Fibroblast of lung (primary cell): ENCODE measurements at regions not wholly inside any gene's neighbourhood (a gene's known extent, or its start where the extent isn't known, plus 50 kb on each side); places are given as distances from the start of the nearest gene placed in this dataset.

Experiments
- DNase-seq, 2 donors: peaks; one replicate each; pipeline versions ENCODE4 v3.0.0 to v3.0.0-alpha.2; 2010; ENCODE audit warnings: low read depth in 2 of 2
- H2AFZ ChIP-seq: 2 replicates; pipeline ENCODE4 v1.5.1; 2012; ENCODE audit warnings: low read length, control low read depth, inconsistent platforms
- H3K27ac ChIP-seq: 2 replicates; pipeline ENCODE4 v1.5.1; 2011; ENCODE audit warnings: low read length, control low read depth; ENCODE audit not compliant: insufficient read depth
- H3K27me3 ChIP-seq: 2 replicates; pipeline ENCODE4 v1.5.1; 2011; ENCODE audit warnings: mild to moderate bottlenecking, low read length; ENCODE audit not compliant: control insufficient read depth, insufficient read depth
- H3K36me3 ChIP-seq: 2 replicates; pipeline ENCODE4 v1.5.1; 2011; ENCODE audit warnings: low read length; ENCODE audit not compliant: control insufficient read depth, insufficient read depth
- H3K4me1 ChIP-seq: 2 replicates; pipeline ENCODE4 v1.5.1; 2011; ENCODE audit warnings: low read length; ENCODE audit not compliant: control insufficient read depth, insufficient read depth; ENCODE audit errors: extremely low read depth
- H3K4me2 ChIP-seq: 2 replicates; pipeline ENCODE4 v1.5.1; 2011; ENCODE audit warnings: low read length, control low read depth; ENCODE audit not compliant: insufficient read depth; ENCODE audit errors: extremely low read depth
- H3K4me3 ChIP-seq, 4 experiments: fragments of 200-600 bp in 1 of 4; sonication (generic) in 1 of 4; replicated peaks in 1 of 4; 2 replicates each; pipeline ENCODE4 v1.5.1; 2011 to 2016; ENCODE audit warnings: low read length in 4 of 4, low read depth in 3 of 4, mild to moderate bottlenecking in 3 of 4, control low read depth in 2 of 4, inconsistent platforms in 1 of 4, mixed read lengths in 1 of 4; ENCODE audit not compliant: insufficient read depth in 1 of 4; ENCODE audit errors: control extremely low read depth in 1 of 4
- H3K79me2 ChIP-seq: 2 replicates; pipeline ENCODE4 v1.5.1; 2012; ENCODE audit warnings: mild to moderate bottlenecking, low read length, inconsistent platforms; ENCODE audit not compliant: control insufficient read depth, insufficient read depth
- H3K9ac ChIP-seq: 2 replicates; pipeline ENCODE4 v1.5.1; 2011; ENCODE audit warnings: mild to moderate bottlenecking, low read length, control low read depth; ENCODE audit not compliant: insufficient read depth
- H3K9me3 ChIP-seq: 2 replicates; pipeline ENCODE4 v1.5.1; 2012; ENCODE audit warnings: low read depth, low read length; ENCODE audit not compliant: control insufficient read depth, insufficient read depth
- H4K20me1 ChIP-seq: 2 replicates; pipeline ENCODE4 v1.5.1; 2011; ENCODE audit warnings: low read length; ENCODE audit not compliant: control insufficient read depth, insufficient read depth; ENCODE audit errors: extremely low read depth
- EZH2 ChIP-seq: IDR thresholded peaks from 2 replicates; pipeline ENCODE4 v1.5.1; 2012; ENCODE audit warnings: low read length, control low read depth, mild to moderate bottlenecking; ENCODE audit errors: missing control alignments
- TF ChIP-seq, protein P1 (sequence below), 2 donors: IDR thresholded peaks in 1 of 2; conservative IDR thresholded peaks in 1 of 2; 1 replicate in 1 of 2; 2 replicates in 1 of 2; pipeline ENCODE4 v1.5.1; 2011 to 2012; ENCODE audit warnings: low read length in 2 of 2, control low read depth in 1 of 2, inconsistent platforms in 1 of 2, low read depth in 1 of 2, mild to moderate bottlenecking in 1 of 2

DNA sequence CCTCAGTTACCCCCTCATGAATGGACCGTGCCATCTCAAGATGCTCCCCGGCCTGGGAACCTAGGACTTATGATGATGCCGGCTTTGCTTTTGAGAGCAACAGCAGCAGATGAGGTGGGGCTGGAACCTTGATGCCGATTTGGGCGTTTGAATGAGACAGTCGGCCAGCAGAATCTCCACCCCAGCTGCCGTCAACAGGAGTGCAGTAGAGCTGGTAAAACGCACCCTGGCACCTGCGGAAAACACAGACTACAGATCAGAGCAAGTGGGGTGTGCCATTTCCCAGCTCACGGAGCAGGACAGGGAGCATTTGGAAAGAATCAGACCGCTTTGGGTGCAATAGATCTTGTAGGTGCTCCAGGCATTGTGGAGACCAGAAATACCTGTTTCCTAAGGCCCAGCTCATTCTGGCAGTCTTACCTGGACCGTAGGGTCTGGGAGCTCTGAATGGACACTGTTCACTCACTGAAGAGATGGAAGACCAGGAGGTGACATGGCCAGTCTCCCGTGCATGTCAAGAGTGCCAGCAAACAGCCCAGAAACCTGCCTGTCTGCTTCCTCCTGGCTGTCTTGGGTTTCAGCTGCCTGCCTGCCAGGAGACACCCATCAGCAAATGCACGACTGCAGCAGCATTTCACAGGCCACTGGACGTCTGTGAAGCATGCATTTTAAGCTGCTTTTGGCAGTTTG lies 317.7 kb upstream of the IRX4 start:
- TF ChIP-seq, protein P1, sequence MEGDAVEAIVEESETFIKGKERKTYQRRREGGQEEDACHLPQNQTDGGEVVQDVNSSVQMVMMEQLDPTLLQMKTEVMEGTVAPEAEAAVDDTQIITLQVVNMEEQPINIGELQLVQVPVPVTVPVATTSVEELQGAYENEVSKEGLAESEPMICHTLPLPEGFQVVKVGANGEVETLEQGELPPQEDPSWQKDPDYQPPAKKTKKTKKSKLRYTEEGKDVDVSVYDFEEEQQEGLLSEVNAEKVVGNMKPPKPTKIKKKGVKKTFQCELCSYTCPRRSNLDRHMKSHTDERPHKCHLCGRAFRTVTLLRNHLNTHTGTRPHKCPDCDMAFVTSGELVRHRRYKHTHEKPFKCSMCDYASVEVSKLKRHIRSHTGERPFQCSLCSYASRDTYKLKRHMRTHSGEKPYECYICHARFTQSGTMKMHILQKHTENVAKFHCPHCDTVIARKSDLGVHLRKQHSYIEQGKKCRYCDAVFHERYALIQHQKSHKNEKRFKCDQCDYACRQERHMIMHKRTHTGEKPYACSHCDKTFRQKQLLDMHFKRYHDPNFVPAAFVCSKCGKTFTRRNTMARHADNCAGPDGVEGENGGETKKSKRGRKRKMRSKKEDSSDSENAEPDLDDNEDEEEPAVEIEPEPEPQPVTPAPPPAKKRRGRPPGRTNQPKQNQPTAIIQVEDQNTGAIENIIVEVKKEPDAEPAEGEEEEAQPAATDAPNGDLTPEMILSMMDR (conservative IDR thresholded peaks at IDR 0.05 in 1 of 2, IDR thresholded peaks at IDR 0.05 in 1 of 2; ENCODE audit: low read depth in 1 of 2, low read length in 2 of 2) = no peak
- TF ChIP-seq EZH2 = no peak
- Histone ChIP-seq H3K4me3 (no peak overlapping the region), H3K36me3 (no peaks in the 10 kb centered on the region), H3K9me3 (no peaks in the 10 kb centered on the region), H3K27me3 (no peaks in the 10 kb centered on the region), H3K27ac (no peak overlapping the region), H3K4me2 (no peak overlapping the region), H2AFZ (no peak overlapping the region), H3K4me1 (no peaks in the 10 kb centered on the region), H3K79me2 (no peaks in the 10 kb centered on the region), H3K9ac (no peak overlapping the region), H4K20me1 (no peaks in the 10 kb centered on the region)
- DNase-seq = no peak

DNA sequence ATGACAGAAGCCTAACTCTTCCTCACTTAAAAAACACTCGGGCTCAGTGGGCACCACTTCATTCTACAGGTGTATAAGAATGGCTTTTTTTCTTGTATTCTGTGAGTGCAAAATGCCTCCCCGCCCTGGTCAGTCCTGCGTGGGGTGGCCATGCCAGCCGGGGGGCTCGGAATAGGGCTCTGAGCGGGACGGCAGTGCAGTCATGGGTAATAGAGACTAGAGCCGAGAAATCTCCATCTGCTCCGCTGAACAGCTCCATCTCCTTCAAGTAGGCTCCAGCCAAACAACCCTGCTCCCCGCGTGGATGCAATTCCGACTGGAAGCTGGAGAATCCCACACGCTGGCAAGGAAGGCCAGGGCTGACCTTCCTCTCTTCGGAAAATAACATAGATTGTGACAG lies 317.0 kb upstream of the IRX4 start:
- H3K36me3 ChIP-seq = no peaks in the 10 kb centered on the region
- H3K4me2 ChIP-seq = no peak overlapping the region
- no peaks in the 10 kb centered on the region for H3K79me2 ChIP-seq
- H3K4me1 ChIP-seq = no peaks in the 10 kb centered on the region
- H4K20me1 ChIP-seq = no peaks in the 10 kb centered on the region
- DNase-seq = no peak
- no peak overlapping the region for H3K9ac ChIP-seq
- H3K4me3 ChIP-seq = no peak overlapping the region
- H3K9me3 ChIP-seq = no peaks in the 10 kb centered on the region
- H3K27ac ChIP-seq = no peak overlapping the region
- no peak overlapping the region for H2AFZ ChIP-seq
- H3K27me3 ChIP-seq = no peaks in the 10 kb centered on the region
- TF ChIP-seq EZH2 = no peak
- TF ChIP-seq, protein P1 (conservative IDR thresholded peaks at IDR 0.05 in 1 of 2, IDR thresholded peaks at IDR 0.05 in 1 of 2; ENCODE audit: low read depth in 1 of 2, low read length in 2 of 2) = no peak

DNA sequence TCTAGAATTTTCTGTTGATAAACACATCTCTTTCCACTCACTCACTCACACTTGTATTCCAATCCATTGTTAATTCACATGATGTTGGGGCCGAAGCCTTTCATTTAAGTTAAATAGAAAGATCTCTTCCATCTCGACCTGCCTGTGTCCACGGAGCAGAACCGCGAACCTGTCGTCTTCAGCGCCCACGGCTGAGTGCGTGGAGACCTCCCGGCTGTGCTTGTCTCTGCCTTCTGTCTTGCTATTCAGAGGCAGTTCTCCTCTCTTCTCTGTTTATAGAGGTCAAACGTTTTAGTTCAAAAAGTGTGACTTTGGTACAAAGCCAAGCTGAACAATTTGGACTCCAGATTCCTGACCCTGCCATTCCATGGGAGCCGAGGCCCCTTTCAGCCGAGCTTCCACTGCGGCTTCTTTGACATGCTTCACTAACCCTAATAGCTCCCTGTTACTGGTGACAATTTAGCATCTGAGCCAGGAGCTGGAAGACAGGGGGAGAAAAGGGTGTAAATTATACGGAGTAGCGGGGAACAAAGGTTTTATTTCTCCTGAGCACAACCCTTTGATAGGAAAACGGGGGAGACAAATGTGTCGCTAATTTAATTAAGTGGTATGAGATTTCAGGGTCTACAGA lies 314.4 kb upstream of the IRX4 start:
- no peak for DNase-seq
- H3K4me2 ChIP-seq = no peak overlapping the region
- H4K20me1 ChIP-seq = no peaks in the 10 kb centered on the region
- H3K27ac ChIP-seq = no peak overlapping the region
- no peak overlapping the region for H3K4me3 ChIP-seq
- no peaks in the 10 kb centered on the region for H3K4me1 ChIP-seq
- no peak overlapping the region for H2AFZ ChIP-seq
- no peaks in the 10 kb centered on the region for H3K27me3 ChIP-seq
- no peak overlapping the region for H3K9ac ChIP-seq
- H3K79me2 ChIP-seq = no peaks in the 10 kb centered on the region
- TF ChIP-seq EZH2 = no peak
- TF ChIP-seq, protein P1 (conservative IDR thresholded peaks at IDR 0.05 in 1 of 2, IDR thresholded peaks at IDR 0.05 in 1 of 2; ENCODE audit: low read depth in 1 of 2, low read length in 2 of 2) = no peak
- no peaks in the 10 kb centered on the region for H3K9me3 ChIP-seq
- H3K36me3 ChIP-seq = no peaks in the 10 kb centered on the region
